Skeletal muscle cell (primary cell): ENCODE measurements at regions not wholly inside any gene's neighbourhood (a gene's known extent, or its start where the extent isn't known, plus 50 kb on each side); places are given as distances from the start of the nearest gene placed in this dataset.

Source experiments
- DNase-seq: peaks from one replicate; pipeline ENCODE4 v3.0.0-alpha.2; 2010; ENCODE audit warnings: low read depth
- H3K4me3 ChIP-seq: 2 replicates; pipeline ENCODE4 v1.5.1; 2011; ENCODE audit warnings: low read depth, mild to moderate bottlenecking, control low read depth, low read length, moderate library complexity

- no peak overlapping the region for H3K4me3 ChIP-seq
- no peak for DNase-seq
Observed at GRCh38 chr10:2280713-2281300, 543.5 kb upstream of the ADARB2 start.

GRCh38 chr10:2279711-2280110 lies 542.4 kb upstream of the ADARB2 start:
- DNase-seq, result no peak
- H3K4me3 ChIP-seq, result no peak overlapping the region

- no peak for DNase-seq
Observed at GRCh38 chr10:2278363-2278762, 541.0 kb upstream of the ADARB2 start.

GRCh38 chr10:2263561-2263960 lies 526.2 kb upstream of the ADARB2 start:
- H3K4me3 ChIP-seq, result no peak overlapping the region

More at GRCh38 chr10:2278363-2278762, 541.0 kb upstream of the ADARB2 start:
- H3K4me3 ChIP-seq, result no peak overlapping the region

GRCh38 chr10:2262878-2263277 lies 525.6 kb upstream of the ADARB2 start:
- DNase-seq, result no peak
- H3K4me3 ChIP-seq, result no peak overlapping the region

More at GRCh38 chr10:2263561-2263960, 526.2 kb upstream of the ADARB2 start:
- DNase-seq, result no peak

- no peak for DNase-seq
- no peak overlapping the region for H3K4me3 ChIP-seq
Observed at GRCh38 chr10:2262333-2262732, 525.0 kb upstream of the ADARB2 start.

- no peak for DNase-seq
- no peak overlapping the region for H3K4me3 ChIP-seq
Observed at GRCh38 chr10:2256241-2256640, 518.9 kb upstream of the ADARB2 start.

- no peak for DNase-seq
- no peak overlapping the region for H3K4me3 ChIP-seq
Observed at GRCh38 chr10:2252096-2252495, 514.8 kb upstream of the ADARB2 start.

- H3K4me3 ChIP-seq, result no peak overlapping the region
Observed at GRCh38 chr10:2251631-2252030, 514.3 kb upstream of the ADARB2 start.

GRCh38 chr10:2246747-2247146 lies 509.4 kb upstream of the ADARB2 start:
- DNase-seq, result no peak
- no peak overlapping the region for H3K4me3 ChIP-seq

More at GRCh38 chr10:2251631-2252030, 514.3 kb upstream of the ADARB2 start:
- DNase-seq, result no peak

GRCh38 chr10:2245580-2245979 lies 508.3 kb upstream of the ADARB2 start:
- H3K4me3 ChIP-seq, result no peak overlapping the region
- DNase-seq, result no peak

- H3K4me3 ChIP-seq, result no peak overlapping the region
- no peak for DNase-seq
Observed at GRCh38 chr10:2244471-2244870, 507.1 kb upstream of the ADARB2 start.

GRCh38 chr10:2236876-2237275 lies 499.6 kb upstream of the ADARB2 start:
- H3K4me3 ChIP-seq, result no peak overlapping the region
- no peak for DNase-seq

GRCh38 chr10:2232479-2232878 lies 495.2 kb upstream of the ADARB2 start:
- DNase-seq, result no peak
- no peak overlapping the region for H3K4me3 ChIP-seq

GRCh38 chr10:2230478-2230877 lies 493.2 kb upstream of the ADARB2 start:
- no peak overlapping the region for H3K4me3 ChIP-seq
- DNase-seq, result no peak

- DNase-seq, result no peak
- H3K4me3 ChIP-seq, result no peak overlapping the region
Observed at GRCh38 chr10:2228320-2228901, 491.1 kb upstream of the ADARB2 start.

- no peak for DNase-seq
- H3K4me3 ChIP-seq, result no peak overlapping the region
Observed at GRCh38 chr10:2225609-2226008, 488.3 kb upstream of the ADARB2 start.

GRCh38 chr10:2223548-2224320 lies 486.4 kb upstream of the ADARB2 start:
- no peak for DNase-seq
- H3K4me3 ChIP-seq, result no peak overlapping the region

- no peak overlapping the region for H3K4me3 ChIP-seq
- DNase-seq, result no peak
Observed at GRCh38 chr10:2222631-2223030, 485.3 kb upstream of the ADARB2 start.

- no peak for DNase-seq
- no peak overlapping the region for H3K4me3 ChIP-seq
Observed at GRCh38 chr10:2214805-2215204, 477.5 kb upstream of the ADARB2 start.

- no peak for DNase-seq
- no peak overlapping the region for H3K4me3 ChIP-seq
Observed at GRCh38 chr10:2214092-2214491, 476.8 kb upstream of the ADARB2 start.
